ENCODE measurements at regions not wholly inside any gene's neighbourhood (a gene's known extent, or its start where the extent isn't known, plus 50 kb on each side); places are given as distances from the start of the nearest gene placed in this dataset.

DNA sequence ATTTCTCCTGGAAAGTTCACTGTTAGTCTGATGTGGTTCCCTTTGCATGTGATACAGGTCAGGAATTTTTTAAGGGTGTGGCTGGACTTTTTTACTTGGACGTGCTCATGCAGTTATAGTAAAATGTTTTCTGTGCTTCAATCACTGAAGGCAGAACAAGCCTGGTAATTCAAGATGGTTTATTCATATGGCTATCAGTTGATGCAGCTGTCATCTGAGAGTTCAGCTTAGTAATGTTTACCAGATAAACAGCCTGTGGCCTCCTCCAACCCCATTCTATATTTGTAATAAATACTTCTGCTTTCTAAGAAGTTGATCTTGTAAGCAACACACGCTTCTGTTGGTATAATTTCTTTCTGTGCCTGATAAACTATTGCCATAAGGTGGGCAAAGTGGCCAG is 2105.9 kb downstream of the ARAP2 start:
- TF ChIP-seq POLR2A (IDR thresholded peaks at IDR 0.05) = no peak
- TF ChIP-seq, protein P1, sequence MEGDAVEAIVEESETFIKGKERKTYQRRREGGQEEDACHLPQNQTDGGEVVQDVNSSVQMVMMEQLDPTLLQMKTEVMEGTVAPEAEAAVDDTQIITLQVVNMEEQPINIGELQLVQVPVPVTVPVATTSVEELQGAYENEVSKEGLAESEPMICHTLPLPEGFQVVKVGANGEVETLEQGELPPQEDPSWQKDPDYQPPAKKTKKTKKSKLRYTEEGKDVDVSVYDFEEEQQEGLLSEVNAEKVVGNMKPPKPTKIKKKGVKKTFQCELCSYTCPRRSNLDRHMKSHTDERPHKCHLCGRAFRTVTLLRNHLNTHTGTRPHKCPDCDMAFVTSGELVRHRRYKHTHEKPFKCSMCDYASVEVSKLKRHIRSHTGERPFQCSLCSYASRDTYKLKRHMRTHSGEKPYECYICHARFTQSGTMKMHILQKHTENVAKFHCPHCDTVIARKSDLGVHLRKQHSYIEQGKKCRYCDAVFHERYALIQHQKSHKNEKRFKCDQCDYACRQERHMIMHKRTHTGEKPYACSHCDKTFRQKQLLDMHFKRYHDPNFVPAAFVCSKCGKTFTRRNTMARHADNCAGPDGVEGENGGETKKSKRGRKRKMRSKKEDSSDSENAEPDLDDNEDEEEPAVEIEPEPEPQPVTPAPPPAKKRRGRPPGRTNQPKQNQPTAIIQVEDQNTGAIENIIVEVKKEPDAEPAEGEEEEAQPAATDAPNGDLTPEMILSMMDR (IDR thresholded peaks at IDR 0.05) = no peak
- no peak for TF ChIP-seq EP300 (IDR thresholded peaks at IDR 0.05)
- no peak for TF ChIP-seq POLR2AphosphoS5 (IDR thresholded peaks at IDR 0.05)
